GM12864 (cell line): ENCODE measurements at regions not wholly inside any gene's neighbourhood (a gene's known extent, or its start where the extent isn't known, plus 50 kb on each side); places are given as distances from the start of the nearest gene placed in this dataset.

Experiments
- DNase-seq: peaks from one replicate; pipeline ENCODE4 v3.0.0-alpha.2; 2011; ENCODE audit warnings: low read depth
- H3K4me3 ChIP-seq: 2 replicates; pipeline ENCODE4 v1.5.1; 2011; ENCODE audit warnings: mild to moderate bottlenecking, low read depth, low read length, control low read depth
- TF ChIP-seq, protein P1 (sequence below): IDR thresholded peaks from 2 replicates; pipeline ENCODE4 v1.5.1; 2011; ENCODE audit warnings: low read depth, mild to moderate bottlenecking, moderate library complexity, low read length, control low read depth, inconsistent platforms; ENCODE audit errors: missing control alignments

DNA sequence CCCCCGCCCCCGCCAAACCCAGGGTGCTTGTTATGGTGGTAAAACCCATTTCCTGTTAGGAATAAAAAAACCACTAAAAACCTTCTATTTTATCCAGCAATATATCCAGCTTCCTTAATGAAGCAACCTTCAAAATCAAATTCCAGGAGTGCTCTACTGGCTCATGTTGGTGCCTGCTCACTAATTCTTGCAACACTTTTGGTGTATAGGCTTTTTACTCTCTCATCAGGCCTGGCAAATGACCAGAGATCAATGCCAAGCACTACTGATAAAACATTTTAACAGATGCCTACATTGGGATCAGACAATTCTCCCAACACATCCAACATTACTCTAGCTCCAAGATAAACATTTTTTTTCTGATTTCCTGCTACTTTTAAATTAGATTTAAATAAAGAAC is 312.4 kb downstream of the KCNJ3 start:
- TF ChIP-seq, protein P1, sequence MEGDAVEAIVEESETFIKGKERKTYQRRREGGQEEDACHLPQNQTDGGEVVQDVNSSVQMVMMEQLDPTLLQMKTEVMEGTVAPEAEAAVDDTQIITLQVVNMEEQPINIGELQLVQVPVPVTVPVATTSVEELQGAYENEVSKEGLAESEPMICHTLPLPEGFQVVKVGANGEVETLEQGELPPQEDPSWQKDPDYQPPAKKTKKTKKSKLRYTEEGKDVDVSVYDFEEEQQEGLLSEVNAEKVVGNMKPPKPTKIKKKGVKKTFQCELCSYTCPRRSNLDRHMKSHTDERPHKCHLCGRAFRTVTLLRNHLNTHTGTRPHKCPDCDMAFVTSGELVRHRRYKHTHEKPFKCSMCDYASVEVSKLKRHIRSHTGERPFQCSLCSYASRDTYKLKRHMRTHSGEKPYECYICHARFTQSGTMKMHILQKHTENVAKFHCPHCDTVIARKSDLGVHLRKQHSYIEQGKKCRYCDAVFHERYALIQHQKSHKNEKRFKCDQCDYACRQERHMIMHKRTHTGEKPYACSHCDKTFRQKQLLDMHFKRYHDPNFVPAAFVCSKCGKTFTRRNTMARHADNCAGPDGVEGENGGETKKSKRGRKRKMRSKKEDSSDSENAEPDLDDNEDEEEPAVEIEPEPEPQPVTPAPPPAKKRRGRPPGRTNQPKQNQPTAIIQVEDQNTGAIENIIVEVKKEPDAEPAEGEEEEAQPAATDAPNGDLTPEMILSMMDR: no peak
- no peak for DNase-seq
- no peak overlapping the region for H3K4me3 ChIP-seq

DNA sequence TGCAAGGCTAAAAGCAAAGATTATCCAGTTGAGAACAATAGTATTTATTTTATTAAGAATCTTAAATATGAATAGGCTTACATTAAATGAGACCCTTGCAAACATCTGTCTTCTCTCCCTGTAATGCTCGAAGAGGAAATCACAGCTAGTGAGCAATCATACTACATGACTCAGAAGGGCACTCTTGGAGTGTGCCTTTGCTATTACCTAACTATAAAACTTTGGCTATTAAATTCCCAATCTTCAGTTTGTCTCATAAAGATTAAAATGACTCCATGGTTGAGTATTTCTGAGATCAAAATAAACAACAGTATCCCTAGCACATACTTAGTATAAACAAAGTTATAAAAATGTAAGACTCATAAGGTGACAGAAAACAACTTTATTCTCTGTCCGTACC is 296.9 kb downstream of the KCNJ3 start:
- DNase-seq: no peak
- no peak overlapping the region for H3K4me3 ChIP-seq
- TF ChIP-seq, protein P1: no peak

DNA sequence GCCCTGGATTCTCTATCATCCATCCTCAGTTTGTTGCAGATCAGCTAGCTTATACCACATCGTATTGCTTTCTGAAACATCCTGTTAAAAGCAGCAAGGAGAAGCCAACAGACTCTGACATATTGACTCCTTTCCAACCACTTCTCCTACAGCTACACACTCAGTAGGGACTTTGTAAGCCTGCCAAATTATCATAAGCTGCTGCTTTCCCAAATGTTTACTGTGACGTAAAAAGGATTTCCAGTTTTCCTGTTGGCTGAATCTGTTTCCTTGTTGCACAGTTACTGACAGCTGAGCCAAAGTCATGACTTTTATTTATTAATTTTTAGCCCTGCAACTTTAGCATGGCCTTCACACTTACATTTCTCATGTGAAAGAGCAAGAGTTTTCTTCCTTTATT is 294.3 kb downstream of the KCNJ3 start:
- H3K4me3 ChIP-seq: no peak overlapping the region
- DNase-seq: no peak
- TF ChIP-seq, protein P1: no peak

DNA sequence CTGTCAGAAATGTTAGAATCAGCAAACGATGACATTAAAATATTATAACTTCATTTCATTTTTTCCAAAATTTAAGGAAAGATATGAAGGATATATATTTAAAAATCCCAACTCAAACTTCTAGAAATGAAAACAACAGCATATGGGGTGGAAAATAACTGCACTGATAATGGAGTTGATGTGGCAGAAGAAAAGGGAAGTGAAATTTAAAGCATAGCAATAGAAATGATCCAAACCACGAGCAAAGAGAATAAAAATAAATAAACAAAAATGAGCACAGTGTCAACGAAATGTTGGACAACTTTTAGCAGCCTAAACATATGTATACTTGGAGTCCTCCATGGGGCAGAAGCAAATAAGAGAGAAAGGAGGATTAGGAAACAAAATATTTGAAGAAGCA is 280.2 kb downstream of the KCNJ3 start:
- no peak overlapping the region for H3K4me3 ChIP-seq
- TF ChIP-seq, protein P1: no peak
- no peak for DNase-seq

DNA sequence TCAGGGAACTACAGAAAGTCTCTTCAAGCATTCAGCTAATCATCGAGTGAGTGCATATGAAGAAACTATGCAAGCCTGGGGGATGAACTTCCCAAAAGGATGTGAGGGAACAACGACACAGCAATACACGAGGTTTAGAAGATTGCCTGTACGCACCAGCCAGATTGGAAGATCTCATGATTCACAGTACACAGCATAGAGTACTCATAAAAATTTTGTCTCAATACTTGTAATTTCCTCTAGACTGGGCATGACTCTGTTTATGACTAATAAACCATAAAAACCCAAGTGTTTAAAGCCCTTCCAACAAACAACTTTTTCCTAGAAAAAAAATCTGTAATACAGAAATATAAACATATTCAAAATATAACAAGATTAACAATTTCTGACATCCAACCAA is 279.7 kb downstream of the KCNJ3 start:
- H3K4me3 ChIP-seq: no peak overlapping the region
- no peak for DNase-seq
- TF ChIP-seq, protein P1: no peak

DNA sequence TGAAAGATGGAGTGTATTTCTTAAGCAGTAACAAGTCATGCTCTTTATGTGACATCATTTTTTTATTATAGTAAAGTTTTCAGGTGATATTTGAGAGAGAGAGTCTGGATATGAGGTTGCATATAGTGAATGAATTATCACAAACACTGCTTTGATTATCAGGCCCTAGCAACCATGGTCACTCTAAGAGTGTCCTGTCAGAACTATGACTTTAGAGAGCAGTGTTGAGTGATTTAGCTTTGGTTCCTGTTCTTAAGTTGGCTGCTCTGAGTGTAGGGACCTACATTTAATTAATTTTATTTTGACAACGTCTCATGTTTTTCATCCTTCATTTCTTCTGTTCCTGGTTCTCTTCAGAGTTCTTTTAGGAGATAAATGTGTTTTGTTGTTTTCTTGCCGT is 275.5 kb downstream of the KCNJ3 start:
- no peak for DNase-seq
- TF ChIP-seq, protein P1: no peak
- H3K4me3 ChIP-seq: no peak overlapping the region

DNA sequence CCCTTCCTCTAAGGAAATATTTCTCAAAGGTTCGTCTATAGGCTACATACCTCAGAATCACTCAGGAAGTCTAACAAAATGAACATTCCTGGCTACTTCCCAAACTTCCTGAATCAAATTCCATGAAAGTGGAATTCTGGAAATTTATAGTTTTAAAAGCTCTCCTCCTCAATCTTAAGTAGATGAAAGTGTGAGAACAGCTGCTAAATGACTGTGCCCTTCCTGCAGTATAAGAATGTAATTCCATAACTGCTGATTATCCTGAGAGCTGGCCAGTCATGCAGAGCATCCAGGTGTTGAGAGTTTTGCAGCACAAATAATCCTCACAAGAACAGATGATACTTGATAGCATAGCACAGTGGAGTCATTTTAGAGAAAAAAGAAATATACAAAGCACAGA is 265.0 kb downstream of the KCNJ3 start:
- no peak for DNase-seq
- H3K4me3 ChIP-seq: no peak overlapping the region
- TF ChIP-seq, protein P1: no peak
